ENCODE measurements at regions not wholly inside any gene's neighbourhood (a gene's known extent, or its start where the extent isn't known, plus 50 kb on each side); places are given as distances from the start of the nearest gene placed in this dataset.

DNA sequence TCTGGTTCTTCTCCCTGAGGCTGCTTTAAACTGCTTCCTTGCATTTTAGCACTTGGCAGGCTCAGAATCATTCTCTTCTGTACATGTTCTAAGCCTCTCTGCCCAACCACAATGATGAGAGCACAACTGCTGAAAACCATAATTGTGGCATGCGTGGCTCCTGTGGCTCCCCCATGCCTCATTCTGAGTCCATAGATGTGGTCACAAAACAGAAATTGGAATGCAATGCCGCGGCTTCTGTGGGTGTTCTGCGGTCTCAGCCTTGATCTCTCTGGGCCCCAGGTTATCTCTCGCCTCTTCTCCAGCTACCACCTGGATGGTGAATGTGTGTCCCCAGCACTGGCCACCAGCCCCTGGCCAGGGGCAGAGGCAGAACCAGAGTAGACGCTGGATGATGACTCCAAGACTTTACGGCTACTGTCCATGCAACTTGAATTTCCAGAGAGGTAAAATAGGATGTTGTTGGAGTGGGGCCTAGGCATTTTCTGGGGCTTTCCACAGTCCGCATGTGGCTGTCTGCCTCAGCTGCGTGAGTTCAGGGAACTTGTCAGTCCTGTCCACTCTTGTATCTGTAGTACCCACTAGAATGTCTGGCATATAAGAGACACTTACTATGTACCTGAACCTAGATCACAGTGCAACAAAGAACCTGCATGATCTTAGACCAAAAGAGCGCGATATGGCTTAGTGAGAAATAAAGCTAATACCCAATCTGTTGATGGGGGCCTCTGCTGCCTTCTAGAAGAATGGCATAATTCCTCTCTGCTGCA, 52.4 kb upstream of the ADRB1 start:
- Mint-ChIP-seq H3K9me3 (peaks cover 7% of the 10 kb centered on the region), H3K27me3 (peaks cover 10% of the 10 kb centered on the region), H3K36me3 (no peaks in the 10 kb centered on the region), H3K4me3 (no peak overlapping the region), H3K4me1 (peaks cover 8% of the 10 kb centered on the region), H3K27ac (no peak overlapping the region)
- ATAC-seq (ENCODE audit: low read depth) (no peak), DNase-seq (ENCODE audit: low spot score in 2 of 2) (no peak)

DNA sequence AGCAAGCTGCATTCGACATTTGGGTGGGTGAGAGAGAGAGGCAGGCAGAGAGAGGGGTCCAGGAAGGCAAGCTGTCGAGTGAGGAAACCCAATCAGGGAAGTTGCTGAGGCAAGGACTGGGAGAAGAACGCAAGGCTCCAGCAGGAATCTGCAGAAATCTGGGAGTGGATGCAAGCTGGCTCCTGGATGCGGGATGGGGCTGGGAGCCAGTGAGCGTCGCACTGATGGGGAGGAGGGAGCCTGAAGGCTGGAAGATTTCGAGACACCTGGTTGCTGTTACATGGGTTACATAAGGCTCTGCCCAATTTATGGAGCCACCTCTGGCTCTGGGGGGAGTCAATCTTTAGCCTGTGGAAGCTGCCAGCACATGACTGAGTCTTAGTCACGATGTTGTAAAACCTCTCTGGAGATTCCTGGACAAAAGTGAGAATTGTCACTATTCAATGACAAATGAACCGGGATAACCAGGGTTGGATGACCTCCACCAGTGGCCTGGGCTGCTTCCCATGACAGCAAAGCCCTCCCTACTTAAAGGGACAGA, 51.1 kb upstream of the ADRB1 start:
- H3K27ac Mint-ChIP-seq, result no peak overlapping the region

DNA sequence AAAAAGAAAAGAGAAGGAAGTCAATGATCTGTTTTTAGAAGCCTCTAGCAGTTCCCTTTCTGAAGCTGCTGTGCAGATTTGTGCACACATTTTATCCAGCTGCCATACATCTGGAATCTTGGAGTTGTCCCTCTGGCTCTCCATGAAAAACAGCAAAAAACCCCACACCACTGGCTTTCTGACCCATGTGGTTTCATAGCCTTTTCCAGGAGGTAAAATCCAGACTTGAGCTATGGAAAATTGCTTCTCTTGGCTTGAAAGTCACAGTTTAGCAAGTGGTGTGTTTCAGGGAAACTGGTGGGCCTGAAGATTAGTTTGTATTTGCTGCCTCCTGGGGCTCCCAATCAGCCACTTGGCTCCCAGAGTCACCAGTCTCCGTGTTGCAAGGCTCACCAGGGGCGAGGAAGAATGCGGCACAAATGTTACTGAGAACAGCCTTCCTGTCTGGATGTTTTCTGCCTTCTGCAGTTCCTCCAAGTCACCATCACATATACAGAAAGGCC, 50.1 kb upstream of the ADRB1 start:
- no peak for ATAC-seq (ENCODE audit: low read depth)
- peaks cover 8% of the 10 kb centered on the region for H3K4me1 Mint-ChIP-seq
- DNase-seq (ENCODE audit: low spot score in 2 of 2), result no peak
- H3K36me3 Mint-ChIP-seq, result no peaks in the 10 kb centered on the region
- H3K27me3 Mint-ChIP-seq, result peaks cover 9% of the 10 kb centered on the region
- H3K27ac Mint-ChIP-seq, result no peak overlapping the region
- H3K9me3 Mint-ChIP-seq, result no peaks in the 10 kb centered on the region
- H3K4me3 Mint-ChIP-seq, result no peak overlapping the region

More for the DNA sequence above, 51.1 kb upstream of the ADRB1 start:
- H3K4me1 Mint-ChIP-seq, result peaks cover 8% of the 10 kb centered on the region
- no peak for DNase-seq (ENCODE audit: low spot score in 2 of 2)
- H3K9me3 Mint-ChIP-seq, result peaks cover 2% of the 10 kb centered on the region
- no peaks in the 10 kb centered on the region for H3K36me3 Mint-ChIP-seq
- ATAC-seq (ENCODE audit: low read depth), result no peak
- H3K27me3 Mint-ChIP-seq, result peaks cover 10% of the 10 kb centered on the region
- H3K4me3 Mint-ChIP-seq, result no peak overlapping the region

All from memory B cell (primary cell).